Fibroblast of skin of abdomen (primary cell): ENCODE measurements at regions not wholly inside any gene's neighbourhood (a gene's known extent, or its start where the extent isn't known, plus 50 kb on each side); places are given as distances from the start of the nearest gene placed in this dataset.

Experiments used
- DNase-seq: peaks from one replicate; pipeline ENCODE4 v3.0.0-alpha.2; 2013

- DNase-seq: peak; percentile 74
Observed at GRCh38 chr1:96309783-96310182, 411.8 kb upstream of the PTBP2 start.

- peak; percentile 88 for DNase-seq
Observed at GRCh38 chr1:96313216-96313615, 408.4 kb upstream of the PTBP2 start.

- peak; percentile 51 for DNase-seq
Observed at GRCh38 chr1:96329121-96329520, 392.5 kb upstream of the PTBP2 start.

- DNase-seq: no peak
Observed at GRCh38 chr1:96331596-96331995, 390.0 kb upstream of the PTBP2 start.

GRCh38 chr1:96333522-96334235, 387.9 kb upstream of the PTBP2 start:
- DNase-seq: no peak

- DNase-seq: no peak
Observed at GRCh38 chr1:96334236-96334557, 387.4 kb upstream of the PTBP2 start.

GRCh38 chr1:96338622-96339021, 383.0 kb upstream of the PTBP2 start:
- DNase-seq: no peak

GRCh38 chr1:96340686-96341085, 380.9 kb upstream of the PTBP2 start:
- DNase-seq: no peak

- DNase-seq: no peak
Observed at GRCh38 chr1:96346719-96347118, 374.9 kb upstream of the PTBP2 start.

- DNase-seq: no peak
Observed at GRCh38 chr1:96349896-96350295, 371.7 kb upstream of the PTBP2 start.

GRCh38 chr1:96352733-96353132, 368.9 kb upstream of the PTBP2 start:
- DNase-seq: no peak

GRCh38 chr1:96355521-96355920, 366.1 kb upstream of the PTBP2 start:
- DNase-seq: no peak

- no peak for DNase-seq
Observed at GRCh38 chr1:96355961-96356360, 365.6 kb upstream of the PTBP2 start.

- no peak for DNase-seq
Observed at GRCh38 chr1:96357141-96357765, 364.3 kb upstream of the PTBP2 start.

GRCh38 chr1:96358057-96358456, 363.5 kb upstream of the PTBP2 start:
- DNase-seq: no peak

GRCh38 chr1:96360036-96360795, 361.4 kb upstream of the PTBP2 start:
- peak; percentile 35 for DNase-seq

GRCh38 chr1:96361271-96361856, 360.2 kb upstream of the PTBP2 start:
- DNase-seq: no peak

GRCh38 chr1:96361961-96362360, 359.6 kb upstream of the PTBP2 start:
- DNase-seq: no peak

GRCh38 chr1:96362623-96363022, 359.0 kb upstream of the PTBP2 start:
- peak; percentile 98 for DNase-seq

- no peak for DNase-seq
Observed at GRCh38 chr1:96363826-96364225, 357.8 kb upstream of the PTBP2 start.

- DNase-seq: peak; percentile 74
Observed at GRCh38 chr1:96364576-96364975, 357.0 kb upstream of the PTBP2 start.

GRCh38 chr1:96365076-96365475, 356.5 kb upstream of the PTBP2 start:
- no peak for DNase-seq

- DNase-seq: no peak
Observed at GRCh38 chr1:96365596-96366390, 355.8 kb upstream of the PTBP2 start.
